ENCODE measurements at regions not wholly inside any gene's neighbourhood (a gene's known extent, or its start where the extent isn't known, plus 50 kb on each side); places are given as distances from the start of the nearest gene placed in this dataset.

DNA sequence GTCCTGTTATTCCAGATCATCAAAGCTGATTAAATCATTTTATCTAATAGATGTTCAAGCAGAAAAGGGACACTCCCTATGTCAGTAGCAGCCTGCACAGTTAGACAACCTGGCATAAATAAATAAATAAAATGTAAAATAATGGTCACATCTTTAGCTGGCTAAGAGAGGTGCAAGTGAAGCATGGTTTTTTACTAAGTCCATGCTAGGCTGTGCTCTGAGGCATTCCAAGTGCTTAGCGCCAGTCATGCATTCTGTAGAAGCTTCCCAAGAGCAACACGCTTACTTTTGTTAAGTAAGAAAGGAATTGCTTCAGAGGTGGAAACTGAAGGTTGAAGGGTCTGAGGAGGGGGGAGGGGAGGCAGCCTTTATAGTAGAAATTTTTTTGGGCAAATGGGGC is 351.2 kb downstream of the CDH2 start:
- DNase-seq: no peak

DNA sequence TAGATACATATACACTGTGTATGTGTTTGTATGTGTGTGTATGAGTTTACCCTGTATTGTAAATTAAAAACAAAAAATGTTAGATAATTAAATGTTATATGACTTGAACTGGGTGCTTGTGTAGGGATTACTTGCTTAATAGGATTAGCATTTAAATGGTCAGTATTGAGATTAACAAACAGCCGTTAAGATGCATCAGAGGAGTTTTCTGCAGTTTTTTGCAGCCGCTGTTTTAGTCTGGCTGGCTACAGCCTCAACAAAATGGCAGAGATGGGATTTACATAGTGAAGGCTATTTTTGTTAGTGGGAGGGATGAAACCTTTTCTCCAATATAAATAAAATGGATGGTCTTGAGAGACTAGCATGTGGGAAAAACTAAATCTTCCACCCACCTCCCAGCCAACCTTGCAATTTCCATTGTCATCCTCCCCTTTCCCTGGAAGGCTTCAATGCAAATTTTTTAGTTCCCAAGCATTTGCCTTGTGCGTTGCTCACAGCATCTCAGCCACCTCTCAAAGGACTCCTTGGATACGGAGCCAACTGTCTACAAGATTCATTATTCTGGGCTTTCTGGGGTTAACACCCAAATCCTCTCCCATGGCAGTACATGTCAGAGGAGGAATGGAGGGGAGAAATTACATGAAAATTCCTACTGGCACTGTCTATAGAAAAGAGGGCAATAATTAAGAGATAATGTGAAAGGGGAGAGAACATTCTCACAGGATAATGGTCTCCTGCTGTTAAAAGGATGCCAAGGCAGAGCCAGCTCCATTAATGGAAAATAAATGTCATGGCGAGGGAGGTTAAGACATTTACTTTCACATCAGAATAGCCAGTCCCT is 351.9 kb downstream of the CDH2 start:
- no peak for DNase-seq

DNA sequence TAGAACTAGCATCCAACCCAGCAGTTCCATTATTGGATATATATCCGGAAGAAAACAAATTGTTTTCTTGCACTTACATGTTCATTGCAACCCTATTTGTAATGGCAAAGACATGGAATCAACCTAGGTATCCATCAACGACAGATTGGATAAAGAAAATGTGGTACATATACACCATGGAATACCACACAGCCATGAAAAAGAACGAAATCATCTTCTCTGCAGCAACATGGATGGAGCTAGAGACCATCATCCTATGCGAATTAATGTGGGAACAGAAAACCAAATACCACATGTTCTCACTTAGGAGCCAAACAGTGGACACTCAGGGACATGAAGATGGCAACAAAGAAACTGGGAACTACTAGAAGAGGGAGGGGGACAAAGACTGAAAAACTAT is 352.7 kb downstream of the CDH2 start:
- DNase-seq: no peak

DNA sequence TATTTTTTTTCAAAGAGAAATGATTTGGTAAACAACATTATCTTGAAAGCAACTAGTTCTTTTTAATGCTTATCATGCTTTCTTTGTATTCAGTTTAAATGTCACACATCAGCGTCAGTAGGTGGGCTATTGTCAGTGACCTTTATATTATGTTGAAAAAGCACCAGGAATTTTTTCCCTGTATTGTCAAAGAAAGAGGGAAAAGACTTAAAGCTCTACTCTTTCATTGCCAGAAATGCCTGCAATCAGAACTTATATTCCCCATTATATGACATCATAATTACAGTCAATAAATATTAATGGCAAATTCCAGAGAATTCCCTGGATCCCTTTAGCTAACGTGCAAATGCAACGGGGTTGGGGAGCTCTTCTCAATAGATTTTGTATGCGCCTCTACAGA is 353.9 kb downstream of the CDH2 start:
- DNase-seq: no peak

DNA sequence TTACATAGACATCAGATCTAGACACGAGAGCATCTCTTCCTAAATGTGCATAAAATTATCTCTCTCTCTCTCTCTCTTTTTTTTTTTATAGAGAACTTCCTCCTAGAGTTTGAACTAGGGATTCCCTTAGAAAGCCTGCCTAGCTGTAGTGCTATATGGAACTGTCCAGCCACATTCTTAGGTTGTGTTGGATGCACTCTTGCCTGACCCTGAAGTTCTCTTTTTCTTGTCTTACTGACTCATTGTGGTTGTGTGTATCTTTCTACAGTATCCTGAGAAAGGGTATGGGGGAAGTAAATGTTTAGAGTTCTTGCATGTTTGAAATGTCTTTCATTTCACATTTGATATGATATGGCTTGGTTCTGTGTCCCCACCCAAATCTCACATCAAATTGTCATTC is 368.2 kb downstream of the CDH2 start:
- no peak for DNase-seq

DNA sequence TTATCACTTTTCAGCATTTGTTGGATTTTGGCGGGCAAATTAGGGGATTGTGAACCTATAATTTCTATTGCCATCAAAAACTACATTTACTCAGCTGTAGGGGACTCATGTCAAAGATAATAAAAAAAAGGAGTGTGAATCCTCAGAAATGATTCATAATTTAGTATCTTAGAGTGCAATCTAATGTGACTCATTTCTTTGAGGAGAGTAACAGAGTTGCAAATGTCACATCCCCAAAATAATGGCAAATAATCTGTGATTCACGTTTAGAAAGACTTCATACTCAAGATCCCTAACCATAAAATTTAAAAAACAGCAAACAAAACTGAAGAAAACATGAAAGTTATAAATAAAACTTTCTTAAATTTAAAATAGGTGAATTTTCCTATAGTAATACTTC is 373.0 kb downstream of the CDH2 start:
- DNase-seq: no peak

DNA sequence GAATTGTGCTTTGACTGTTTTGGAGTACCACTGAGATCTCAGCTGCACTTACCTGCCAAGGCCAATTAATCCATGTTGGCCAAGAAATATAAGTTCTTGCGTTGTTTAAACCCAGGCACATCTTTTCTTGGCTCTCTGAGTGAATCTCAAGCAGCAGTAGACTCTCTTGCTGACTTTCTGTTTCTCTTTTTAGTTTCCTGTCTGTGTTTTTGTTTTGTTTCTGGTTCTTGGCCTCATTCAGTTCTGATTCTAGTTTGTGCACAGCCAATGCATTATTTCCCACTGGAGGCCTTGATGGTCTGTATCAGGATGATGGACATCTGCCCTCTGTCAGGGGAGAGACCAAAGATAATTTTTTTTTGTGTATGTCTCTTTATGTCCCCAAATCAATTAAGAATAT is 379.4 kb downstream of the CDH2 start:
- no peak for DNase-seq

DNA sequence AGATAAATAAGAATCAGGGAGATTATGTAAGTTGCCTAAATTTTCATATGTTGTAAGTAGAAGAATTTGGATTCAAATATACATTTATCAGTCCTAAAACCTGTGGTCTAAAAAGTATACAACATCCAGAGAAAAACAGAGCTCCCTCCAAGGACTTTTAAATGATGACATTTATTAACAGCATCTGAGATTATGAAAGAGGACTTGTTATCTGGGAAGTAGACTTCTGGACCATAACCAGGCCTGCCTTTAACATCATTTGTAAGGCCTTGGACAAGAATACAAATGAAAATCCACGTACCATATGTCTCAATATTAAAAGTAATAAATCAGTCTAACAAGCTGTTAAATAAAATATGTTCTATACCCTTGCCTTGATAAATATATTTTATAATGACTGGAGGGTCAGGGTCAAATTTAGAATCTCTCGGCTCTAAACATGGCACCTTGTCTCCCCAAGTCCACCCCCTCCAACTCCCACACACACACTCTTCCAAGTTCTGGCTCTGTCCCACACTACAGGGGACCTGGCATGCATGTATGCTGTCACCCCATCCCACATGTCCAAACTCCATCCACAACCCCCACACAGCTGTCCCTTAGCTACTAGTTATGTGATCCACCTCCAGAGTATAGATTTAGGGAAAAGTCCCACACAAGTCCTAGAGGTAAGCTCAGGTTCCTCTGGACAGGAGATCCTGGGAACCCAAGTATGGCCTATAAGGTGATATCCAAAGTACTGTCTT is 382.6 kb downstream of the CDH2 start:
- DNase-seq: peak; percentile 27

DNA sequence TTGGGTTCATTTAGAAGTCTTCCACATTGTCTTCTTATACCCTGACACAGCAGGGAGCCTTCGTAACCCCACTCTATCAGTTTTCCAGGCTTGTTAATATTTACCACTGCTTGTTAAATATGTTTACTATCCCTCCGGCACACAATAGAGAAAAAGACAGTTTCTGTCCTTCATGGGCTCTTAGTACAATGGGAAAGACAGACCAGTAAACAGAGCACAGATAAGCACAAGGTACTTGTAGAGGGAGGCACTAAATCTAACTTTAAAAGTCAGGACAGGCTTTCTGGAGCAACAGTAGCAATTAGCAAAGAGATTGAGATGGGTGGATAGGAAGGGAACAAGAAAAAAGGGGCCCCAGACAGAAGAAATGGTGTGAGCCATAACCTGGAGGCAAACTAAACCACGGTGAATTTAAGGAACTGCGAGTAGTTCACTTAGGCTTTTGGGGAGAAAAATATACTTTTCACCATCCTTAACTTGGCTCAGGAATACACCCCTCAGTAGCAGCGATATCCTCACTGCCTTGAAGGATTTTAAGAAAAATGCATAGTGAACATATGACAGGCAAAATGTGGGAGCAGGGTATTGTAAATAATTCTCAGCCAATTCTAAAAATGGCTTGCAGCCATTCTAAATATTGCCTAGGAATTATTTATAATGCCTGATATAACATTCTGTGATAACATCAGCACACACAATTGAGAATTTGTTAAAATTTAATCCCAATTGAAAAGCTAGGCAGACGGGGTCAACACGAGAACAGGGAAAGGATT is 383.7 kb downstream of the CDH2 start:
- DNase-seq: no peak

DNA sequence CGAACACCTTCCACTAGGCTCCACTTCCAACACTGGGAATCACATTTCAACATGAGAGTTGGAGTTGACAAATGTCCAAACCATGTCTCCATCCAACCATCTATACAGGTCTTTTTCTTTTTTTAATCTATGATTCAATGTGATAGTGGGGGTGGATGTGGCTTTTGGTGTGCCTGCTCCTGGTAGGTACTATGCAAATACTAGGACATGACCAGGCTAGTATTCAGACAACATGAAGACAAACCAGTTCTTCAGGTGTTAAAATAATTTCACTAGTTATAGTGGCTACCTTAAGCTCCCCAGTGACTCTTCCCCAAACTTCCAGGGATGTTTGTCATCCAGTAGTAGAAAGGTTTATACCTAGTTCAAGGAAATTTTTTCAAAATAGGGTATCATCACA is 387.5 kb downstream of the CDH2 start:
- no peak for DNase-seq

DNA sequence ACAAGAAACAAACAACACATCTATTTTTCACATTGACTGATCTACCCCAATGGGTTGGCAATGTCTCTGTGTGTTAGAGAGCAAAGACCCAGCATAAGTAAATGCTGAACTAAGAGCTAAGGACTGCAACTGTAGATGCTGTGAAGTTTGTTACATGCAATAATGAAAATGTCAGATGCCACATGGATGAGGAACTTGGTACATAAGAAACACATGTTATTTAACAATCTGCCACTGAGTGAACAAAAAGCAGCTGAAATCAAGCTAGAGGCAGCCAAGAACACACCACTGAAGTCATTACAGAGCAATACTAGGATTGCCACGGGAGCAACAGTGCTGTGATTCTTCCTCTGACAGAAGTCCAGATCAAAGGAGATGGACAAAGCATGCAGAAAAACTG is 389.4 kb downstream of the CDH2 start:
- peak; percentile 6 for DNase-seq

DNA sequence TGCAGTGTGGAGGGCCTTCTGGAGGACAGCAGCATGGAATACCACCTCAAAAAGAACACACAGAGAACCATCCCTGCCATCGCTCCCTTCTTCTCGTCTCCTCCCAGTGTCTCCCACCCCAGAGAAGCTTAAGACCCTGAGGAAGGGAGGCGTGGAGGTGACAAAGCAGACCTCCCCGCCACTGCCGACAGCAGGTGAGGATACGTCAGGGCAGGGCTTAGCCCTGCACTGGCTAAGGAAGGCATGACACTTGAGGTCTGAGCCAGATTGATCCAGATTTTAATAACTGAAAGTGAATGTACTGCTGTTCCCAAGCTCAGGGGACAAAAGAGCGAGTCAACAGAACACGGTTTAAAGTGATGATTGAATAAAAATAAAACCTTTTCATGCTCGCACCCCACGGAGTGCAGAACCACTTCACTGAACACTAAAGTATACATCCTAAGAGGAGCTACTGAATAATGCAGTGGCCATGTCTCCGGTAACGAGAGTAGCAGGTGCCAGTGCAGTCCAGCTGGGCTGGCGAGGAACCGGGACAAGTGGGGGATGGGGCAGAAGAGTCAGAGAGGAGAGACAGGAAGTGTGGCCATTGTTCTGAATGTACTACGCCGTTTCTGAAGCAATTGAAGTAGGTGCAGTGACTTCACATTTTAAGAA is 391.0 kb downstream of the CDH2 start:
- peak; percentile 5 for DNase-seq

DNA sequence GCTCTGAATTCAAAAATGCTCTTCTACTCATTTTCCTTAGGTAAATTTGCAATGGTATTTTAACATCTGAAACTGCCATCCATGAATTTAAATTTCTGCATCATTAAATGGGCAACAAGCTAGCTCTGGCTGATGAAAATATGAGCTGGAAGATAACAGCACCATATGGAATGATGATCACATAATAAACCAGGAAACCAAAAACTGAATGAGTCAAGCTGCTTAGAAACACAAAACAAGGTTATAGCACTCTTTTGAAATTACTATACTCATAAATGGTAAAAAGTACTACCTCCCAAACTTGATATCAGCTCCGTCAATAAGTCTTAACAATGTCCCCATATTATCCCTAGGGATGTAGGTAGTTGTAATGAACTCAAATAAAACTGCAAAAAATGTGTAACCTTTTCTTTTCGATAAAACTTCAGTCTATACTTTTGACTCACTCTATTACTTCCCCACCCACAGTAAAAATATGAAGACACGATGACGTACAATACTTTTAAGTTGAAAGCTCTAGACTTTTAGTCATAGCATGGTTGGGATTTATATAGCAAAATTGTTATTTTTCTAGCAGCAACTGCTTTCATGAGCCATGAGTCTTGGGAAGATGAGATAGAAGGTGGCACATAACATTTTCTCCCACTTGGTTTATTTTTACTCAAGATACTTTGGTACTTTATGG is 396.7 kb downstream of the CDH2 start:
- peak; percentile 62 for DNase-seq

DNA sequence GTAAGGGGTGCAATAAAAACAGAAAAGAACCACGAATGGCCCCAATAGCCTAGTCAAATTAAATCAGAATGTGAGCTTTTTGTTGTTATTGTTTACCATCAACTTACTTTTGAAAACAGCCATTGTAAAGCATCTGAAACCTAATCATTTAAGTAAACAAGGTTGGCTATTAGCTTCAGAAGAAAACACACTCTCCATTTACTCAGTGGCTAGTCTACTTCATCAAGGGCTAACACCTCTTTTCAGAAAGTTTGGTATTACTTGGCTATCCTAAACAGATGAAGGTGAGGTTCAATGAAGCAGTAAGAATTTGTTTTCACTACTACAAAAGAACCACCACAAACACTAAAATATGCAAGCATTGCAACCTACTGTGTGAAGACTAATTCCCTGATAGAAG is 398.0 kb downstream of the CDH2 start:
- DNase-seq: peak; percentile 11

DNA sequence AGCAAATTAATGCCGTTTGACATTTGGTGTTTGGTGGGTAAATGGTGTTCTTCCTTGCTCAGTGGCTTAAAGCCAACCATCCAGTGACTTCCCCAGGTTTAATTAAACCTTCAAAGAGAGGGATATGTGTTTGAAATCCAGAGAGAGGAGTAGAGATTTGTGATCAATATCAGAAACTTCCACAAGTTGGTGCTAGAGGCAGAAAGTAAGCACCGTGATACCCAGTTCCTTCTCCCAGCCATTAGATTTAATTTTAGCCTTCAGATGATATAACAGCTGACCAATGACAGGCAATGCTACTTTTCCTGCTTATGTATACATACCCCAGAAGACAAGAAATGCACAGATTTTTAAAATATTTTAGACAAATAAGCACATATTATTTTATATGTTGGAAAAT is 398.5 kb downstream of the CDH2 start:
- DNase-seq: peak; percentile 27

DNA sequence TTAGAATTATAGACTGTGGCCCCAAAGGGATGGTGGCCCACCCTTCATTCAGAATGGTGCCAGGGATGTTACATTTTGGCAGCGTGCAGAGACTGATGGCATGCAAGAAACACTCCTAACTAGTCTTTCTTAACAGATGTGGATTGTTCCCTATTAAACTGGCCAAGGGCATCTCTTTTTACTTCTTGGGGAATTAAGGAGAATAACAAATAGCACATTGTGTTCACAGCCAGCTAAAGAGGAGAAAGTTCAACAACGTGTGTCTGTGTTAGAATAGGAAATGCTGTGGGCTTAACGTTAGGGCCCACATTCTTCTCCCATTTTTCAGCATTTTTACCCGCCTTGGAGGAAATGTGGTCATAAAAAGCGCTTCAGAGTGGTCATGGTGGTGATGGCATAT is 404.8 kb downstream of the CDH2 start:
- DNase-seq: no peak

DNA sequence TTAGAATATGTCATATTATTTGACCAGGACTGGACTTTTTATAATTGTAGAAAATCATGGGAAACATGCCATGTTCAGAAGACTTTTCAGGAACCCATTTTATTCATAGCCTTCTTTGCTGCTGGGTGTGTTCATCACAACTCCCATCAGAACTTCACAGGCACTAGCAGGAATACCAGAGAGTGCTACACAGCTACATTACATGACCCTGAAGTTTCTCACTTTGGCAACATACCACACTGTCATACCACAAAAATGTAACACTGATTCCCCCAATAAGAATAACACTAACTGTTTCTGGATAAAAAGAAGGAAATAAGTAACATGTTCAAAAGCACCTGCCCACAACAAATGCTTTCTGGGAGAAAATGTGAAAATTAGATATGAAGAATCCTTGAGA is 405.4 kb downstream of the CDH2 start:
- DNase-seq: no peak

DNA sequence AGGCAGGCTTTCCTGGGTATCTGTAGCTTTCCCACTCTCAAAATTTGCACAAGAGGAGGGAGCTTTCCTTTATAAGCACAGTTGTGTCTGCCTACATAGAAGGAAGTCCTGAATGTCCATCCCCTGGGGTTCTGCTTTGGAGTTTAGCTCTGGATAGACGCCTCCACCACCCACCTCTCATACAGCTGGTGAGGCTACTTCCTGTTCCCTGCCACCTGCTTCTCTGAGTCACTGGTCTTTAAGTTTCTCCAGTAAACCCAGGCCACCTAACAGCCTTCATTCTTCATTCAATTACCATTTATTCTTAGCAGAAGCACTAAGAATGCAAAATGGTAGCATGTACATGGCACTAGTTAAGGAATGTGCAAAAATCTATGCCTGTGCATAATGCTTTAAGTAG is 407.8 kb downstream of the CDH2 start:
- DNase-seq: no peak

DNA sequence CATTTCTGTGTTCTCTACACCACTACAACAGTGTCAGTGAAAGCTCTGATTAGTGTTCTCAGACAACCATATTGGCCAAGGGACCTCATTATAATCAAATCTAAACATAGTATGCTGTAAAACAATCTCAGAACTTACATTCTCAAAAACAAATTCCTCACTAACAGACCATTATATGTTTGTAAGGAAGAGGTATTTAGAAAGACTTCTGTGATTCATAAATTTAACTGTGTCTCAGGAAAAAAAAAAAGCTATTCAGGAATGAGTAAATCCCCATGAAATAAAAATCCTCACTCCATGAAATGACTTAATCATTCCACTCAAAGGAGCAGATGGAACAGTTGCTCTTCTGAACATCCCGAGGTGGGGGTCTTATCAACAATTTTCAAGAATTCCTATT is 413.0 kb downstream of the CDH2 start:
- DNase-seq: no peak

DNA sequence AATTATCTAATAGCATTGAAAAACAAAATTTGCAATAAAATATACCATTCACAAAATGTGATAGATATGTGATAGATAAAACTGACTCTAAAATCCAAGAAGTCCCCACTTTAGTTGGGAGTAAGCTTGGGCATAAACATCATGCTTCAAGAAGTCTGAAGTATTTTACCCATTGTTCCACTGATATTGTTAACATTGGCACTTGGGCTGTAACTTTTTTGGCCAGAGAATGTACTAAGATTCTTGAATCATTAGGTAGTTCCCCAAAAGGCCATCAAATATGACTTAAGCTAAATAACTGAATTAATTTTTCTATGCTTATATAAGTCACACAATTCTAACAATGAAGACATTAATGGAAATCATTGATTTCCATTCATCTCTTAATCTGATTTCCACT is 413.6 kb downstream of the CDH2 start:
- DNase-seq: no peak

DNA sequence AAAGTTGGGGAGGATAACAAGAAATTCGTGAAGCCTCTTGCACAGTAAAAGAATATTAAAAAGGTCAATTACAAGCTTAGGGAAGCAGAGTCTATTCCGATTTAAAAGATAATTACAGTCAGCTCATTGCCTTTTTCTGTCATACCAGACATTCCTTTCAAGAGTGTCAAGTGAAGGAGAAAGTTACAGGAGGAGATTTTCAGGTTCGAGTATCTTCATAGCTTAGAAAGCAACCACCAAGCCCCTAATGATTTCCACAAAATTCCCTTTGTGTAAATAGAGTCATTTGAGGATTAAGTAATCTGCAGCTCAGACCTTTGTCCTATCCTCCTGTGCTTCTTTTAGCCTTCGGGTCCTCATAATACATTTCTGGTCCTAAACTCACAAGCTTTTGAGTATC is 414.9 kb downstream of the CDH2 start:
- no peak for DNase-seq

DNA sequence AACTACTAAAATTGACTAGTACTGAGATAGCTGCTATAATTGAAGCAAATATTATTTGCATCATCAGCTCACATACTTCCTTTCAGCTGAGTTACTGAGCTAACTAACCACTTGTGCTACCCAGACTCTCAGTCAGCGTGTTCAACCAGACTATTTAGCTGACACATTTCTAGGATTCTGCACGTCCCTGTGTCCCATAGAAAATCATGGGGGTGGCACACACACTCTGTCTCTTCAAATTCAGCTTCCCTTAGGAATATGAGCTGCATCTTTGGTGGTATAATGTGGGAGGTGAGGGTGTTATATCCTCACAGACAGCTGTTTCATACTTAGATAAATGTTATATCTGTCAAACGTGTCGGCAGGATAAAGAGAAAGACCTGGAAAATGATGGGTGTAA is 424.0 kb downstream of the CDH2 start:
- DNase-seq: no peak

DNA sequence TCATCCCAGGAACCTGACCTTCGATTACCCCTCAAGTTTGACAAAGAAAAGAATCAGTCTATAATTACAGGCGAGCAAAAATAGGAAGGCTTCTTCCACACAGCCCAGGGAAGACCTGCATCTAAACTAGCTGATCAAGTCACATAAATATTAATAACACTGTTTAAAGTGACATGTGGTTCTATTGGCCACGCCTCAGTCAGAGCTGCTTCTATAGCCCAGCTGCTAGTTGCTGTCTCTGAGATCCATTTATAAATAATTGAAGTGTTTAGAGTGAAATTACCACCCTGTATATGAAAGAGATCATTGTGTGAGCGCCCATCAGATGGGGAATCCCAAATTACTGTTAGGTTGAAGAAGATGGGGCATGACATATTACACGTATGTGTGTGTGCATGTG is 426.0 kb downstream of the CDH2 start:
- DNase-seq: no peak
